ENCODE measurements at regions not wholly inside any gene's neighbourhood (a gene's known extent, or its start where the extent isn't known, plus 50 kb on each side); places are given as distances from the start of the nearest gene placed in this dataset.

DNA sequence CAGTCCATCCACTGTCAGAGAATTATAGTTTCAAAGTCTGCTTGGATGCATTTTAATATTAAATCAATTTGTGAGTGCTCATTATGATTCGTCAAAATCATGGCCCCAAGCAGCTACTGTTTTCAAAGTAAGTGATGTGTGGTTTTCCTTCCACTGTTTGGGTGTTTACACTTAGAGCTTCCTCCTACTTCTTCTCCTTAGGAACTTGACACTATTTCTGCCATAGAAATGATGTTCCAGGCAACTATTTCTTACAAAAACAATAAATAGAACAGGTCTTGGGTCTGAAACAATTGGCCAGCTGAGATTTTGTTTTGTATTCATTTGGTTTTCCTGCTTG is 132.8 kb upstream of the RAI14 start:
- TF ChIP-seq GABPA (IDR thresholded peaks at IDR 0.05; ENCODE audit: low read depth) (no peak), CTCF (IDR thresholded peaks at IDR 0.05; ENCODE audit: insufficient read depth, low read length) (no peak)

All from HL-60 (cell line).